VCaP (cell line): ENCODE measurements at regions not wholly inside any gene's neighbourhood (a gene's known extent, or its start where the extent isn't known, plus 50 kb on each side); places are given as distances from the start of the nearest gene placed in this dataset.

ENCODE experiments used
- H3K27ac ChIP-seq: fragments of 450-650 bp; 2 replicates; pipeline ENCODE4 v1.5.1; 2017
- CTCF ChIP-seq: fragments of 450-650 bp; conservative IDR thresholded peaks from 2 replicates; pipeline ENCODE4 v1.5.1; 2017; ENCODE audit warnings: mild to moderate bottlenecking, moderate library complexity

DNA sequence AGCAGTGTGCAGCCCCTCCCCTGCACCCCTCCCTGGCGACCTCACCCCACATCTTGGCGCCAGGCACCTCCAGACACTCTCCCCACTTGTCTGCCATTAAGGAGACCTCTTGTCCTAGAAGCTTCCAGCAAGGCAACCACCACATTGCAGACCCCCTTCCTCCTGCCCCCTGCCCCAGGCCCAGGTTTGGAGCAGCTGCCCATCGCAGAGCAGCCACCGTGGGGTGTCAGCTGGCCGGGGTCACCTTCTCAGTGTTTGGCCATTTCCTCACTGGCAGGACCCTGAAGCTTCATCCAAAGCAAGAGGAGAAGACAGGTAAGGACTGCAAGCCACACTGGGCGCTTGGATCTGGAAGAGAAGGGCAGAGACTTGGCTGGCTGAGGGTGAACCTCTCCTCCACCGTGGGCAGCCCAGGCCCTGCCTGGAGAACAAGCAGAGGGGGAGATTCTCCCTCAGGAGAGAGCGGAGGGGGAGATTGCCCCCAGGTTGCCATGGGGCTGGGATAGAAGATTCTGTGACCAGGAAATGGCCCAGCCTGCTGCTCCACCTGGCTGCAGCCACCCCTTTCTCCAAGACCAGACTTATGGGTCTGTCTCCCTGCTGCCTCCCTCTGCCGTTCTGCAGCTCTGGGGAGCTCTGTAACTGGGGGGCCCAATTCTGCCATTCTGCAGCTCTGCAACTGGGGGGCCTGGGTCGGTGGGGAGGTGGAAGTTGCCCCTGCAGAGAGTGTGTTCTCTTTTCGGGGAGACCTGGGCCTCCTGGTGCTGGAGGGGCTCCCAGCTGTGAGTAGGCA lies 72.9 kb upstream of the C14orf180 start:
- TF ChIP-seq CTCF, result no peak
- no peak overlapping the region for H3K27ac ChIP-seq

DNA sequence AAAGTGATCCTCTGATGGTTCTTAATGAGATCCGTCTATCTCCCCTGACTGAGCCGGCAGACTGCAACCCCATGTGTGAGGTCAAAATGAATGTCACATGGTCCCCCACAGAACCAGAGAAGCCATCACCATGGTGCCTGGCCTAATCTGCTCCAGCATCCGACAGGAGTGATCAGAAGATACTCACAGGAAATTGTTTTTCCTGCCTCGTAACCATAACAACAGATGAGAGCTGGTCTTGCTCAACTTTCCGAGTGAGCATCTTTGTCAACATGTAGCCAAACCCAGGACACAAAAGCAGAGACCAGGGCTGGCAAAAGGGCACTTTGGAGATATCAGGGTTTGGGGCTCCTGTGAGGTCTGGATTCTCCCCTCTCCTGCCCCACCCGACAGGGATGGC lies 72.1 kb upstream of the C14orf180 start:
- no peak overlapping the region for H3K27ac ChIP-seq
- no peak for TF ChIP-seq CTCF

DNA sequence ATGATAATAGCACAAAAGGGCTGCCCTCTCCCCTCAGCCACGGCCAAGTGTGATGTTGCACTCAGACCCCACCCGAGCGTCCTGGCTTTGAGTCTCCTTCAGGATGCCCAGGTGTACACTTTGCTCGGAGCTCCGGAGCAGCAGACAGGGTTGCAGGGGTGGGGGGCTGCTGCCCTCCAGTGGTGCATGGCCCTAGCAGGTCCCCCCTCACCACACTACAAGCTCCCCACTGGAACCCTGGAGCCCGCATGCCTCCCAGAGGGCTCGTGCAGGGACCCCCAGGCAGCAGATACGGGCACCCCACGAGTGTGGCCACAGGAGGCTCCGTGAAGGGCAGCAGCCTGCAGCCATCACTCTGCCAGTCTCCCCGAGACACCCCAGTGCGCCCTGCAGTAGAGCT lies 69.9 kb upstream of the C14orf180 start:
- TF ChIP-seq CTCF, result no peak
- no peak overlapping the region for H3K27ac ChIP-seq

DNA sequence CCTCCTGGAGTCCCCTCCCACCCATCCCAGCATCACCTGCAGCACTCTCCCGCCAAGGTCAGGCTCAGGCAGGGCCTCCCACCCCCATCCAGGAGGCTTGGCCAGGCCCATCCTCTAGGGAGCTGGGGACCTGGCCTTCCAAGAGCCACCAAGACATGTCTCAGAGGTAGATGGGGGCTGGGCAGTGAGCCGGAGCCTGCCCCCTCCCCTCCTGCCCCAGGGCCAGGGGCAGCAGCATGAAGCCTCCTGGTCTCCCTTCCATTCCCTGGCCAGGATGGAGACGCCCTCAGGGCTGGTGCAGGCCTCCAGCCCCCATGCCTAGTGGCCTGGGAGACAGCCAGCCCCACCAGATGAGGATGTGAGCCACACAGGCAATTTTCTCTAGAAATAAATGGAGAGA lies 69.3 kb upstream of the C14orf180 start:
- H3K27ac ChIP-seq, result no peak overlapping the region
- no peak for TF ChIP-seq CTCF

- H3K27ac ChIP-seq, result no peak overlapping the region
- no peak for TF ChIP-seq CTCF
These were observed 68.6 kb upstream of the C14orf180 start for GRCh38 chr14:104510794-104511611.

GRCh38 chr14:104512061-104512460 lies 67.5 kb upstream of the C14orf180 start:
- no peak overlapping the region for H3K27ac ChIP-seq
- no peak for TF ChIP-seq CTCF

DNA sequence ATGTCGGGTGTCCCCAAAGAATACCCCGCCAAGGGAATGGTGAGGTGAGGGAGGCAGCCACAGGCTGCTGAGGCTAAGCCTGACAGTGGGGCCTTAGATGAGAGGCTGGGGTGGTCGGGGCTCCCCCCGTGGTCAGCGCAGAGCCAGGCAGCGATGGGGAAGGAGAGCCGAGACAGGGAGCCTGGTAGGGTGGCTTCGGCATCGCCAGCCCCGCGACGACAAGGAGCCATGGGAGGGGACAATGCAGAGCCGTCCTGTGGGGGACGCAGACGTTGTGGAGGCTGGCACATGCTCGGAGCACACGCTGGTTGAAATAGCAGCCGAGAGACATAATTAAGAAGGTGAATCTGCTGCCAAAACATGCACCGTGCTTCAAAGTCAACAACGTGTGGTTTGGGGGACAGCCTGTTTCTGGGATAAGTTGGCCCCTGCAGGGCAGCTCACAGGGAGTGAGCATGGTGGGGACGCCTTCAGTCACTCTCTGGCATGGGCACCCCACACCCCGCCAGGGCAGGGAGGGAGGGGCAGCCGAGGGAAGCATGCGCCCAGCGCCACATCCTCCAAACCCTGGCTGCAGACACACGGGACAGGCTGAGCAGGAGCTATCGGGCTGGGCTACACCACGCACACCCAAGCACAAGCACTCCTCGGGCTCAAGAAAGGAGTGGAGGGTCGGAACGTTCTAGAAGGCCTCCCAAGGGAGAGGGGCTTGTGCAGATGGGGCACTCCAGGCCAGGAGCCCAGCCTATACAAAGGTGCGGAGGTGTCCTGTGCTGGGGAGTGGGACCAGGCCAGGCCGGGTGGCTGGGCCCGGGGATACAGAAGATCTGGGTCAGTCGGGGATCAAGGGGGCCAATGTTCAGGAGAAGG lies 66.6 kb upstream of the C14orf180 start:
- H3K27ac ChIP-seq, result no peak overlapping the region
- TF ChIP-seq CTCF, result no peak
